ENCODE measurements at regions not wholly inside any gene's neighbourhood (a gene's known extent, or its start where the extent isn't known, plus 50 kb on each side); places are given as distances from the start of the nearest gene placed in this dataset.

GRCh38 chr1:118636004-118636403, 352.1 kb downstream of the TBX15 start (continued):
- TF ChIP-seq USF1 (IDR thresholded peaks at IDR 0.05; ENCODE audit: borderline replicate concordance, low read depth) = no peak

GRCh38 chr1:118627435-118627834, 360.7 kb downstream of the TBX15 start:
- no peak overlapping the region for H3K4me3 ChIP-seq (ENCODE audit: low read depth in 2 of 2, low read length in 1 of 2)
- POLR2A ChIA-PET = no interaction called here
- H4K20me1 ChIP-seq (ENCODE audit: insufficient read depth) = no peaks in the 10 kb centered on the region
- no peaks in the 10 kb centered on the region for H3K9me2 ChIP-seq
- no peak overlapping the region for H3K4me2 ChIP-seq
- TF ChIP-seq FOSL2 (IDR thresholded peaks at IDR 0.05; ENCODE audit: borderline replicate concordance, low read depth) = no peak
- no peak for TF ChIP-seq TCF12 (IDR thresholded peaks at IDR 0.05)
- no peak for TF ChIP-seq PBX3 (IDR thresholded peaks at IDR 0.05)
- TF ChIP-seq IRF3 (IDR thresholded peaks at IDR 0.05; ENCODE audit: low read depth, low read length) = no peak
- TF ChIP-seq YY1 (IDR thresholded peaks at IDR 0.05; ENCODE audit: low read depth) = no peak
- no peak for TF ChIP-seq FOXM1 (IDR thresholded peaks at IDR 0.05; ENCODE audit: low read depth)
- TF ChIP-seq MXI1 (IDR thresholded peaks at IDR 0.05; ENCODE audit: low read depth, low read length) = no peak
- no peak for TF ChIP-seq GATA2 (CRISPR knock-in tag; IDR thresholded peaks at IDR 0.05)
- no peak for TF ChIP-seq TEAD4 (IDR thresholded peaks at IDR 0.05; ENCODE audit: borderline replicate concordance, insufficient read depth)
- TF ChIP-seq ZBTB33 (IDR thresholded peaks at IDR 0.05; ENCODE audit: borderline replicate concordance, low read depth) = no peak
- no peak for TF ChIP-seq USF2 (IDR thresholded peaks at IDR 0.05; ENCODE audit: borderline replicate concordance, low read depth, low read length)
- no peak for TF ChIP-seq TAF1 (IDR thresholded peaks at IDR 0.05; ENCODE audit: borderline replicate concordance, low read depth, low read length)
- TF ChIP-seq GABPA (IDR thresholded peaks at IDR 0.05; ENCODE audit: low read depth) = no peak
- no peak for TF ChIP-seq RCOR1 (IDR thresholded peaks at IDR 0.05; ENCODE audit: low read length)
- no peak for TF ChIP-seq NRF1 (IDR thresholded peaks at IDR 0.05; ENCODE audit: low read depth, low read length)
- TF ChIP-seq JUND (IDR thresholded peaks at IDR 0.05) = no peak
- no peak for TF ChIP-seq RXRA (IDR thresholded peaks at IDR 0.05; ENCODE audit: borderline replicate concordance, low read depth)
- no peak for TF ChIP-seq RAD21 (IDR thresholded peaks at IDR 0.05; ENCODE audit: low read length)
- no peaks in the 10 kb centered on the region for H3K9me3 ChIP-seq
- H2AFZ ChIP-seq (ENCODE audit: low read depth) = no peak overlapping the region
- H3K4me1 ChIP-seq (ENCODE audit: control insufficient read depth in 1 of 2, insufficient read depth in 2 of 2, low read depth in 1 of 2, low read length in 1 of 2) = no peaks in the 10 kb centered on the region
- CTCF ChIA-PET = no interaction called here
- H3F3A ChIP-seq (replicated peaks; ENCODE audit: insufficient read depth) = no peaks in the 10 kb centered on the region
- H3K79me2 ChIP-seq (ENCODE audit: insufficient read depth) = no peaks in the 10 kb centered on the region
- no peak overlapping the region for H3K9ac ChIP-seq
- H3K27ac ChIP-seq (ENCODE audit: low read depth in 2 of 2, low read length in 1 of 2) = no peak overlapping the region
- H3K27me3 ChIP-seq (ENCODE audit: insufficient read depth) = no peaks in the 10 kb centered on the region
- WGBS (ENCODE audit: low lambda C conversion rate) = 0% methylated on average over 2 of the region's 2 CpGs
- no peaks in the 10 kb centered on the region for H3K36me3 ChIP-seq (replicated peaks in 1 of 2; ENCODE audit: control insufficient read depth in 1 of 2, insufficient read depth in 2 of 2, low read length in 1 of 2)
- DNase-seq = no peak

Data from SK-N-SH (cell line).